D721Med (cell line): ENCODE measurements at regions not wholly inside any gene's neighbourhood (a gene's known extent, or its start where the extent isn't known, plus 50 kb on each side); places are given as distances from the start of the nearest gene placed in this dataset.

Experiments used
- DNase-seq: peaks from one replicate; pipeline ENCODE4 v3.0.0; 2011; ENCODE audit warnings: low spot score; ENCODE audit not compliant: insufficient read length
- FAIRE-seq: peaks from 2 replicates; lab custom pipeline; 2011; peaks lifted over from hg19 to GRCh38; lab: Jason Lieb, UNC
- CTCF ChIP-seq: IDR thresholded peaks from 2 replicates; pipeline ENCODE4 v1.5.1; 2012; ENCODE audit warnings: mild to moderate bottlenecking, control low read depth; ENCODE audit not compliant: insufficient read depth; ENCODE audit errors: missing control alignments

GRCh38 chr4:180726611-180727010 lies 1516.6 kb upstream of the TENM3 start:
- no peak for TF ChIP-seq CTCF
- DNase-seq (no peak), FAIRE-seq (no peak)

- DNase-seq (no peak), FAIRE-seq (no peak)
- TF ChIP-seq CTCF: no peak
Observed at GRCh38 chr4:180727478-180727877, 1515.7 kb upstream of the TENM3 start.

GRCh38 chr4:180734753-180735432 lies 1508.3 kb upstream of the TENM3 start:
- no peak for DNase-seq
- no peak for FAIRE-seq
- TF ChIP-seq CTCF: no peak

- DNase-seq (no peak), FAIRE-seq (no peak)
- no peak for TF ChIP-seq CTCF
Observed at GRCh38 chr4:180741703-180742102, 1501.5 kb upstream of the TENM3 start.

GRCh38 chr4:180745019-180745418 lies 1498.2 kb upstream of the TENM3 start:
- no peak for FAIRE-seq
- no peak for DNase-seq
- TF ChIP-seq CTCF: no peak

- no peak for FAIRE-seq
- DNase-seq: no peak
- TF ChIP-seq CTCF: no peak
Observed at GRCh38 chr4:180751009-180751408, 1492.2 kb upstream of the TENM3 start.

GRCh38 chr4:180757927-180758326 lies 1485.3 kb upstream of the TENM3 start:
- DNase-seq (no peak), FAIRE-seq (no peak)
- no peak for TF ChIP-seq CTCF
